ENCODE measurements at regions not wholly inside any gene's neighbourhood (a gene's known extent, or its start where the extent isn't known, plus 50 kb on each side); places are given as distances from the start of the nearest gene placed in this dataset.
A peak's percentile ranks its signal among the peaks of the same experiment; 100 is the strongest.

DNA sequence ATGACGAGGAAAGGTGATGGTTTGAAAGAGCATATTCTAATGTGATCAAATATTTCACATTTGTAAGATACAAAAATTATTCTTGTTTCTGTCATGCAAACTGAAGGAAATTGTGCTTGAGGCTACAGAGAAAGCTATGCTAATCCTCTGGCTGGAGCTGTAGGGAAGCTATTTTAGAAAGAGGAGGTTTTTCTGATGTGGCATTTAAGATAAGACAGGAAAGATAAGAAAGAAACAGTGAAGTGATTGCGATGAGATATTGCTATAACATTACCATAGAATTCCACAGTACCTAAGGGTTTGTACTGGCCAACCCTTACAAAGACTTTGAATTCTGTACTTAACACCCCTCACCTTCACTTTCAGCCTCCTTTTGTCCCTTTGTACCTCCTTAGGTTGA lies 205.2 kb upstream of the LMCD1 start:
- no peak for DNase-seq (ENCODE audit: low read depth)
- TF ChIP-seq, protein P1, sequence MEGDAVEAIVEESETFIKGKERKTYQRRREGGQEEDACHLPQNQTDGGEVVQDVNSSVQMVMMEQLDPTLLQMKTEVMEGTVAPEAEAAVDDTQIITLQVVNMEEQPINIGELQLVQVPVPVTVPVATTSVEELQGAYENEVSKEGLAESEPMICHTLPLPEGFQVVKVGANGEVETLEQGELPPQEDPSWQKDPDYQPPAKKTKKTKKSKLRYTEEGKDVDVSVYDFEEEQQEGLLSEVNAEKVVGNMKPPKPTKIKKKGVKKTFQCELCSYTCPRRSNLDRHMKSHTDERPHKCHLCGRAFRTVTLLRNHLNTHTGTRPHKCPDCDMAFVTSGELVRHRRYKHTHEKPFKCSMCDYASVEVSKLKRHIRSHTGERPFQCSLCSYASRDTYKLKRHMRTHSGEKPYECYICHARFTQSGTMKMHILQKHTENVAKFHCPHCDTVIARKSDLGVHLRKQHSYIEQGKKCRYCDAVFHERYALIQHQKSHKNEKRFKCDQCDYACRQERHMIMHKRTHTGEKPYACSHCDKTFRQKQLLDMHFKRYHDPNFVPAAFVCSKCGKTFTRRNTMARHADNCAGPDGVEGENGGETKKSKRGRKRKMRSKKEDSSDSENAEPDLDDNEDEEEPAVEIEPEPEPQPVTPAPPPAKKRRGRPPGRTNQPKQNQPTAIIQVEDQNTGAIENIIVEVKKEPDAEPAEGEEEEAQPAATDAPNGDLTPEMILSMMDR (conservative IDR thresholded peaks at IDR 0.05; ENCODE audit: low read depth, low read length) = no peak

DNA sequence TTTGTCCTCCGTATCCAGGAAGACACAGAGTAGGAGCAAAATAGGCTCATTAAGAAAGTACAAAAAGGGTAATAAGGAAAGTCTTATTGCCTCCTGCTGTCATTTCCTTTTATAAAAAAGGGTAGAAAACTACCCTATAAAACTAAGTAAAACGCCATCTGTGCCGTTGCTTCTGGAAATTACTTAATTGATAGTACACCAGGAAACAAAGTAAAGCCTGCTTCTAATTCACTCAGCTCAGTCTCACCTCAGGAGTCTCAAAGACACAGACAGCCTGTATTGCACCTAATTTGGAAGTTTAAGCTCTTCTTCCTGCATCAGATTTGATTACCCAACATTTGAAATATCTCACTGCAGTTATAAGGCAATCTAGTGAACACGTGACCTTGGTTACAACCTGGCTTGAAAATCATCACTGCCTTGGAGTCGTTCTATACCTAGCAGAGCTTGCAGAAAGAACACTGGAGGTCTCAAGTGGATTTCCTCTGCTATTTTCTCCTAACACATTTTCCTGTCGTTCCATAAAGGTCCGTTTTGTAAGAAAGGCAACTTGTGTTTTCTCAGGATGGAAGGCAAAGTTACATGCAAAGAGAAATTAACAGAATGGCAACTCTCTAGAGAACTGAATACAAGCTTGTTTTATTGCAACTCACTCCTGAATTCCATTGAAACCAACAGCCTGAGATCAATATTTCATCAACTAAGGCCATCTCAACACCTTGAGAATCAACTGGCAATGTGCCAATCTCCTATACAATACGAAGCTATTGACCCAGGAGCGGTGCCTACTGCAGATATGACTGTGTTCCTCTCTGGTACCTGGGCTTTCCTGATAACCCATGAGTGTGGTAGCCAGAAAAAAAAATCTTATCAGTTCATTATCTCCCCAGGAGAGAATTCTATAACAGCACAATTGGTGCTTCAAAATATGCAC lies 203.3 kb upstream of the LMCD1 start:
- no peak for DNase-seq (ENCODE audit: low read depth)
- TF ChIP-seq, protein P1 (conservative IDR thresholded peaks at IDR 0.05; ENCODE audit: low read depth, low read length) = no peak
- H3K4me3 ChIP-seq (ENCODE audit: low read depth, low read length) = no peak overlapping the region

More for the DNA sequence above, 205.2 kb upstream of the LMCD1 start:
- no peak overlapping the region for H3K4me3 ChIP-seq (ENCODE audit: low read depth, low read length)

DNA sequence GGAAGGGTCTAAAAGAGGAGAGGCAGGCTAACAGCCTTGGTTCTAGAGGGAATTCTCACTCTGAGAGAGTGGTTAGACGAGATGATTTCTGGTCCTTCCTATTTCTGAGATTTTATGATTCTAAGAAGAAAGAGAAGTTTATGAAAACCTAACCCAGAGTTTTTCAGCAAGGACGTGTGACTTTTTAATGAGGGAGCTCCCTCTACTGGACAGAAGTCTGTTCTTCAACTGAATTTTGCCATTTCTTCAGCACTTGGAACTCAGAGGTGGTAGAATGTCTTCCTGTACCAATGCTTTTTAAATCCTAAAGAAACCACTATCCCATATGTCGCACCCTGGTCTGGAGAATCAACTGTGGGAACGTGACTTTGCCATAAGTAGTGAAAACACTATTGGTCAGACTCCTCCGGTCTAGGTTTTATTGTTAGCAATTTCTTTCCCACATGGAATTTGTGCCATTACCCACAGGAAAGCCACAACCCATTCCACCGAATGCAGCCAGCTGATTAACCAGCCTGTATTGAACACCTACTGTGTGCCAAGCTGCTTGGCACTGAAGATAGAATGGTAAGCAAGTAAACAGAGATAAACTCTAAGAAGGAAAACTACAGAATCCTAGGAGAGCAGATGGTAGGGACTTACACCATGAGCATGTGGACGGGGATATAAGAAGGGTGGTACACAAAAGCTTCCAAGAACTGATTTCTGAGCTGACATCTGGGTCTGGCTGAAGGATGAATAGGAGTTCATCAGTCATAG lies 199.5 kb upstream of the LMCD1 start:
- peak; percentile 83 for DNase-seq (ENCODE audit: low read depth)
- TF ChIP-seq, protein P1 (conservative IDR thresholded peaks at IDR 0.05; ENCODE audit: low read depth, low read length) = peak; percentile 73
- no peak overlapping the region for H3K4me3 ChIP-seq (ENCODE audit: low read depth, low read length)

DNA sequence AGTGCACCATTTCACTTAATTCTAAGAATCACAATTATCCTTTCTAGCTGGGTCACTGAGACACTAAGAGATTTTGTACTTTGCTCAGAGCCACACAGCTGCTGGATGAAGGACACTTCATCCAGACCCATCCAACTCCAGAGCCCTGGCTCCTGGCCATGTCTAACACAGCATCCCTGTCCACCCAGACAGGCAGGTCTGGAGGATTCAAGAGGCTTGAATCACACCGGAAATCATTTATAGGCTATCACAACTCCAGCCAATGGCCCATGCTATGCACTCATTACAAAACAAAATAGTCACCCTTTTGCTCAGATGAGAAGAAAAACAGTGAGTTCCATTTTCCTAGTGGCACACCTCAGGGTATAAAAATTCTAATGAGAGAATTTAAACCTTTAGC lies 198.2 kb upstream of the LMCD1 start:
- DNase-seq (ENCODE audit: low read depth) = no peak
- TF ChIP-seq, protein P1 (conservative IDR thresholded peaks at IDR 0.05; ENCODE audit: low read depth, low read length) = no peak
- no peak overlapping the region for H3K4me3 ChIP-seq (ENCODE audit: low read depth, low read length)

DNA sequence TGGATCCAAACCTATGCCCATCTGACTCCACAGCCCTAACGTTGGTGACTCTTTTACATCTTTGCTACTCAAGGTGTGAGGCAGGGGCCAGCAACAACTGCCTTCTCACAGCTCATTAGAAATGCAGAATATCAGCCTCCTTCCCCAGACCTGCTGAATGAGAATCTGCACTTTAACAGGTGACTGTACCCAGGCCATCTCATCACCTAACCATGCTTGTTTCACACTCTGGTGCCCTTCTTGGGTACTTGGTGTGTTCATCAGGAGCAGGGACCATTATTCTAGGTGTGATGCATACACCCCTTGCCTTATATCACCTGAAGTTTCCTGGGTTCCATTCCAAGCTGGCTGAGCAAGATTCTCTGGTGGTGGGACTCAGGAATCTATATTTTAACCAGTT lies 196.3 kb upstream of the LMCD1 start:
- no peak for DNase-seq (ENCODE audit: low read depth)
- H3K4me3 ChIP-seq (ENCODE audit: low read depth, low read length) = no peak overlapping the region
- TF ChIP-seq, protein P1 (conservative IDR thresholded peaks at IDR 0.05; ENCODE audit: low read depth, low read length) = no peak

DNA sequence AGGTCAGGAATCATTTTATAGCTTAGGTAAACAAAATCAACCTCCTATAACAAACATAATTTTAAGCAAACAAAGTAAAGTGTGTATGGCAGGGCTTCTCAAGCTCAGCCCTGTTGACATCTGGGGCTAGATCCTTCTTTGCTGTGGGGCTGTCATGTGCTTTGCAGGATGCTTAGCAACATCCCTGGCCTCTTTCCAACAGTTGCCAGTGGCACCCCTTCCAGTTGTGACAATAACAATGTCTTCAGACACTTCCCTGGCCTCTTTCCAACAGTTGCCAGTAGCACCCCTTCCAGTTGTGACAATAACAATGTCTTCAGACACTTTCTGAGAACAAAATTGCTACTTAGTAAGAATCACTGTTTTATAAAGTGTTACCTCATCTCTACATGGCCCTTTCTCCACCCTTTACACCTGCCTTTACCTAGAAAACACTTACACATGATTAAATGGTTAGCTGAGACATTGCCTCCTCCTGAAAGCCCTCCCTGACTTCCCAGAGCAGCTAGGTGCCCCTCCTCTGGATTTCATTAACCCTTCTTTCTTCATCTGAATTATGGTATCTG lies 194.0 kb upstream of the LMCD1 start:
- no peak overlapping the region for H3K4me3 ChIP-seq (ENCODE audit: low read depth, low read length)
- TF ChIP-seq, protein P1 (conservative IDR thresholded peaks at IDR 0.05; ENCODE audit: low read depth, low read length) = no peak
- no peak for DNase-seq (ENCODE audit: low read depth)

Measured in choroid plexus epithelial cell (primary cell).